ENCODE measurements at regions not wholly inside any gene's neighbourhood (a gene's known extent, or its start where the extent isn't known, plus 50 kb on each side); places are given as distances from the start of the nearest gene placed in this dataset.

DNA sequence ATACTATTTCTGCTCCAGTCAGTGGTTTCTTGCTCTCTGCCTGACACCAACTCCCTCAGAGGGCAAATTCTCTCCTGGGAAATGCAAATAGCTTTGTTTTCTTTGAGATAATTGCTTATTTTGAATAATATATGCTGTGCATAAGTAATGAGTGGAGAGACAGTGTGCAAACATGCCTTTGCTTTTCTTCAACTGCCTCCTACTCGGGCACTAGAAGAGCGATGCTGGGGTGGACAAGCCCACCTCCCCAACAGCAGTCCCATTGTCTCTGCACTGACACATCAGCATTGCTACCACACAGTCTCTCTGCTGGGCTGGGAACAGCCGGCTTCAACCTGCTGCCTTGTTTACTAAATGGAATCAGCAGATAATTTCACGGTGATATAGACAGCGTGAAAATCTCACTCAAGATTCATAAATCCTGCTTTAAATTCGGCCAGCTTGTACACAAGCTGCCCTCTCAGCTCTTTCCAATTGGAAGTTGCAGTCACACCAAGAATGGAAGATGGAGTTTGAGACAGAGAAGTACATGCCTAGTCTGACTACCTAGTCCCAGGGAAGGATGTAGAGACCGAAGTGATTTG lies 694.5 kb downstream of the TDRD15 start:
- no peak overlapping the region for H3K4me3 ChIP-seq (ENCODE audit: insufficient read depth, low read depth, low read length)
- ATAC-seq (ENCODE audit: low read depth), result no peak
- H3K27me3 ChIP-seq (ENCODE audit: control insufficient read depth, insufficient read depth, low read length), result no peaks in the 10 kb centered on the region
- WGBS, 2 experiments (ENCODE audit: extremely low coverage in 2 of 2, insufficient read length in 1 of 2), result no CpG with 5 or more reads among the region's 7 CpGs
- DNase-seq, result no peak
- H3K4me2 ChIP-seq (ENCODE audit: low read depth, low read length), result no peak overlapping the region
- H3K18ac ChIP-seq (ENCODE audit: low read depth, low read length), result peak overlapping the region; percentile 77
- dilution Hi-C loops (cut with HindIII; ENCODE audit: low sequenced_read_pairs, unreplicated experiment) (no loop called here), intact Hi-C loops (cut with micrococcal nuclease) (no loop called here), in situ Hi-C loops (cut with MboI; ENCODE audit: low sequenced_read_pairs) (no loop called here)
- no peak overlapping the region; the same call in 1 of the 2 replicates for H3K14ac ChIP-seq (replicated peaks; ENCODE audit: low read depth, low read length)
- POLR2A ChIA-PET (ENCODE audit: unreplicated experiment), result no interaction called here
- H2AK5ac ChIP-seq (ENCODE audit: low read depth, low read length), result peak overlapping the region; percentile 35; the same call in 1 of the 2 replicates
- no peak overlapping the region for H3K9ac ChIP-seq (ENCODE audit: low read depth, low read length)
- no peaks in the 10 kb centered on the region; the same call in 1 of the 2 replicates for H3K9me1 ChIP-seq (ENCODE audit: insufficient read depth, low read length)
- peak overlapping the region; percentile 75 for H4K91ac ChIP-seq (ENCODE audit: insufficient read depth, low read depth, low read length)
- H4K20me1 ChIP-seq (ENCODE audit: insufficient read depth, low read length), result no peaks in the 10 kb centered on the region
- H3K23ac ChIP-seq (ENCODE audit: low read depth, low read length), result no peak overlapping the region
- H3K56ac ChIP-seq (ENCODE audit: extremely low read depth, insufficient read depth, low read length), result no peak overlapping the region
- BruUV-seq (replicated peaks), result no TSS peak
- H2BK5ac ChIP-seq (ENCODE audit: low read depth, low read length, poor library complexity, severe bottlenecking), result no peak overlapping the region
- peaks cover 14% of the 10 kb centered on the region for H3K4me1 ChIP-seq (ENCODE audit: control insufficient read depth, insufficient read depth, low read length)
- H2BK20ac ChIP-seq (ENCODE audit: low read depth, low read length), result peak overlapping the region; percentile 33; the same call in 1 of the 2 replicates
- peak overlapping the region; percentile 72; the same call in 1 of the 2 replicates for H4K5ac ChIP-seq (ENCODE audit: low read depth, low read length)
- H3K9me3 ChIP-seq (ENCODE audit: control insufficient read depth, insufficient read depth, low read length), result no peaks in the 10 kb centered on the region
- H3K4ac ChIP-seq (ENCODE audit: low read depth, low read length), result peak overlapping the region; percentile 69
- H2AK9ac ChIP-seq (replicated peaks; ENCODE audit: low read depth, low read length, poor library complexity), result no peak overlapping the region
- TF ChIP-seq USF2 (IDR thresholded peaks at IDR 0.05; ENCODE audit: low read depth, low read length), result no peak
- no peak for TF ChIP-seq CEBPB (IDR thresholded peaks at IDR 0.05; ENCODE audit: low read depth, low read length)
- TF ChIP-seq RFX5 (IDR thresholded peaks at IDR 0.05; ENCODE audit: low read depth, low read length), result no peak
- TF ChIP-seq BHLHE40 (IDR thresholded peaks at IDR 0.05; ENCODE audit: low read depth, low read length), result no peak
- no peak for TF ChIP-seq RAD21 (IDR thresholded peaks at IDR 0.05; ENCODE audit: low read length)
- TF ChIP-seq, protein P1, sequence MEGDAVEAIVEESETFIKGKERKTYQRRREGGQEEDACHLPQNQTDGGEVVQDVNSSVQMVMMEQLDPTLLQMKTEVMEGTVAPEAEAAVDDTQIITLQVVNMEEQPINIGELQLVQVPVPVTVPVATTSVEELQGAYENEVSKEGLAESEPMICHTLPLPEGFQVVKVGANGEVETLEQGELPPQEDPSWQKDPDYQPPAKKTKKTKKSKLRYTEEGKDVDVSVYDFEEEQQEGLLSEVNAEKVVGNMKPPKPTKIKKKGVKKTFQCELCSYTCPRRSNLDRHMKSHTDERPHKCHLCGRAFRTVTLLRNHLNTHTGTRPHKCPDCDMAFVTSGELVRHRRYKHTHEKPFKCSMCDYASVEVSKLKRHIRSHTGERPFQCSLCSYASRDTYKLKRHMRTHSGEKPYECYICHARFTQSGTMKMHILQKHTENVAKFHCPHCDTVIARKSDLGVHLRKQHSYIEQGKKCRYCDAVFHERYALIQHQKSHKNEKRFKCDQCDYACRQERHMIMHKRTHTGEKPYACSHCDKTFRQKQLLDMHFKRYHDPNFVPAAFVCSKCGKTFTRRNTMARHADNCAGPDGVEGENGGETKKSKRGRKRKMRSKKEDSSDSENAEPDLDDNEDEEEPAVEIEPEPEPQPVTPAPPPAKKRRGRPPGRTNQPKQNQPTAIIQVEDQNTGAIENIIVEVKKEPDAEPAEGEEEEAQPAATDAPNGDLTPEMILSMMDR (conservative IDR thresholded peaks at IDR 0.05; ENCODE audit: low read depth, low read length), result no peak
- no peak for TF ChIP-seq RCOR1 (IDR thresholded peaks at IDR 0.05; ENCODE audit: insufficient replicate concordance, low read length)
- H3K36me3 ChIP-seq (ENCODE audit: control insufficient read depth, insufficient read depth, low read length), result no peaks in the 10 kb centered on the region
- H4K8ac ChIP-seq (ENCODE audit: low read depth in 2 of 2, low read length in 2 of 2), result peak overlapping the region in 1 of 2 experiments; percentile 72; a peak in 1 of 4 replicates
- H2BK15ac ChIP-seq (ENCODE audit: low read depth, low read length), result peak overlapping the region; percentile 84; the same call in 1 of the 3 replicates
- peak overlapping the region; percentile 64 for H2BK120ac ChIP-seq (ENCODE audit: low read depth, low read length)
- H2AFZ ChIP-seq (replicated peaks; ENCODE audit: low read length, poor library complexity), result peak overlapping the region; percentile 39
- CTCF ChIA-PET, result no interaction called here
- H3K79me1 ChIP-seq (ENCODE audit: low read depth in 1 of 2, low read length in 2 of 2), result no peaks in the 10 kb centered on the region
- no peak overlapping the region for H3K27ac ChIP-seq (ENCODE audit: insufficient read depth, low read length)

Data from IMR-90 (cell line).